NCI-H1436 (cell line): ENCODE measurements at regions not wholly inside any gene's neighbourhood (a gene's known extent, or its start where the extent isn't known, plus 50 kb on each side); places are given as distances from the start of the nearest gene placed in this dataset.

ENCODE experiments used
- DNase-seq: peaks from one replicate; lab custom pipeline; 2025; lab: John Stamatoyannopoulos, UW

GRCh38 chr11:23023319-23023718 lies 163.0 kb upstream of the CCDC179 start:
- DNase-seq = no peak

GRCh38 chr11:23041001-23041503 lies 180.8 kb upstream of the CCDC179 start:
- DNase-seq = no peak

GRCh38 chr11:23058656-23059055 lies 198.4 kb upstream of the CCDC179 start:
- DNase-seq = no peak

- no peak for DNase-seq
Measured at GRCh38 chr11:23063276-23063675, 203.0 kb upstream of the CCDC179 start.

GRCh38 chr11:23078289-23078971 lies 218.2 kb upstream of the CCDC179 start:
- DNase-seq = no peak

GRCh38 chr11:23079382-23079813 lies 219.1 kb upstream of the CCDC179 start:
- no peak for DNase-seq

GRCh38 chr11:23087407-23087806 lies 227.1 kb upstream of the CCDC179 start:
- DNase-seq = no peak

GRCh38 chr11:23090659-23091058 lies 230.4 kb upstream of the CCDC179 start:
- no peak for DNase-seq

GRCh38 chr11:23095650-23096189 lies 235.4 kb upstream of the CCDC179 start:
- DNase-seq = no peak

GRCh38 chr11:23097891-23098290 lies 237.6 kb upstream of the CCDC179 start:
- DNase-seq = no peak

- DNase-seq = no peak
Measured at GRCh38 chr11:23099256-23099655, 239.0 kb upstream of the CCDC179 start.

- DNase-seq = no peak
Measured at GRCh38 chr11:23100726-23101125, 240.5 kb upstream of the CCDC179 start.

- no peak for DNase-seq
Measured at GRCh38 chr11:23103416-23103815, 243.1 kb upstream of the CCDC179 start.

GRCh38 chr11:23111527-23111926 lies 251.3 kb upstream of the CCDC179 start:
- no peak for DNase-seq

GRCh38 chr11:23112390-23112789 lies 252.1 kb upstream of the CCDC179 start:
- no peak for DNase-seq

- DNase-seq = peak; percentile 29
Measured at GRCh38 chr11:23112987-23113886, 253.0 kb upstream of the CCDC179 start.

GRCh38 chr11:23113887-23114216 lies 253.6 kb upstream of the CCDC179 start:
- DNase-seq = no peak

- no peak for DNase-seq
Measured at GRCh38 chr11:23123753-23124152, 263.5 kb upstream of the CCDC179 start.

- no peak for DNase-seq
Measured at GRCh38 chr11:23124249-23124648, 264.0 kb upstream of the CCDC179 start.

GRCh38 chr11:23124996-23125395 lies 264.7 kb upstream of the CCDC179 start:
- no peak for DNase-seq

- no peak for DNase-seq
Measured at GRCh38 chr11:23127706-23128105, 267.4 kb upstream of the CCDC179 start.

GRCh38 chr11:23134627-23135026 lies 274.4 kb upstream of the CCDC179 start:
- no peak for DNase-seq

GRCh38 chr11:23138761-23139160 lies 278.5 kb upstream of the CCDC179 start:
- DNase-seq = no peak
